HCT116 (cell line): ENCODE measurements at regions not wholly inside any gene's neighbourhood (a gene's known extent, or its start where the extent isn't known, plus 50 kb on each side); places are given as distances from the start of the nearest gene placed in this dataset.

Experiments used
- ATAC-seq: fragments of 200-7000 bp; cut with Tn5 transposase; 2 replicates; pipeline ENCODE4 v1.9.1; 2020; ENCODE audit warnings: mild to moderate bottlenecking, moderate library complexity
- BruUV-seq: library from RNA; stranded (reverse); fragments of 400-500 nt; replicated peaks from 2 replicates; lab custom pipeline; 2021; lab: Mats Ljungman, UMichigan
- CTCF ChIA-PET: fragments of 300-600 bp; sonication (Branson Sonifier 250); formaldehyde crosslinking; loops from one replicate; lab custom pipeline; 2021; ENCODE audit warnings: antibody characterized with exemption; lab: Charles Lee
- POLR2A ChIA-PET: fragments of 300-600, 350-600 bp; sonication (Branson Sonifier 250); formaldehyde crosslinking; loops from one replicate; lab custom pipeline; 2021; ENCODE audit warnings: antibody characterized with exemption; lab: Charles Lee
- RAD21 ChIA-PET, 2 experiments: fragments of 300-600 bp; sonication (Branson Sonifier 250); formaldehyde crosslinking; loops; one replicate each; lab custom pipeline; 2023; ENCODE audit warnings: low total read pairs in 2 of 2; ENCODE audit not compliant: uncharacterized antibody in 2 of 2, unreplicated experiment in 2 of 2, low non-redundant PET in 1 of 2; lab: Charles Lee
- DNase-seq: peaks from one replicate; pipeline ENCODE4 v3.0.0-alpha.2; 2010; ENCODE audit warnings: low read depth, low spot score
- H2AFZ ChIP-seq: fragments of 200-600 bp; shearing (Covaris generic), sonication (generic); 2 replicates; pipeline ENCODE4 v1.6.1; 2017; ENCODE audit warnings: low read depth, mixed run types, mixed read lengths, antibody characterized with exemption, low read length; ENCODE audit not compliant: poor library complexity, severe bottlenecking
- H3K27ac ChIP-seq: 2 replicates; pipeline ENCODE4 v1.5.1; 2012; ENCODE audit warnings: low read depth, low read length
- H3K27me3 ChIP-seq: fragments of 200-600 bp; sonication (generic); 2 replicates; pipeline ENCODE4 v1.6.1; 2016; ENCODE audit warnings: mixed run types, low read length, mixed read lengths; ENCODE audit not compliant: insufficient read depth
- H3K36me3 ChIP-seq, 2 experiments: fragments of 200-500 bp in 1 of 2; fragments of 200-600 bp in 1 of 2; sonication (Bioruptor generic) in 1 of 2; sonication (generic) in 1 of 2; 2 replicates each; pipeline versions ENCODE4 v1.5.1 to v1.6.1; 2014 to 2016; ENCODE audit warnings: low read length in 2 of 2, inconsistent platforms in 1 of 2, mixed read lengths in 1 of 2, mixed run types in 1 of 2; ENCODE audit not compliant: insufficient read depth in 2 of 2, control insufficient read depth in 1 of 2
- H3K4me1 ChIP-seq, 2 experiments: fragments of 200-600 bp in 1 of 2; sonication (generic) in 1 of 2; 2 replicates each; pipeline versions ENCODE4 v1.5.1 to v1.6.1; 2012 to 2017; ENCODE audit warnings: low read length in 2 of 2, inconsistent platforms in 1 of 2, mild to moderate bottlenecking in 1 of 2, mixed read lengths in 1 of 2, mixed run types in 1 of 2, moderate library complexity in 1 of 2; ENCODE audit not compliant: insufficient read depth in 2 of 2, control insufficient read depth in 1 of 2
- H3K4me2 ChIP-seq: fragments of 200-600 bp; sonication (generic); 2 replicates; pipeline ENCODE4 v1.6.1; 2017; ENCODE audit warnings: mixed run types, low read length, mixed read lengths
- H3K4me3 ChIP-seq, 2 experiments: fragments of 200-600 bp in 1 of 2; sonication (generic) in 1 of 2; replicated peaks in 1 of 2; 2 replicates each; pipeline ENCODE4 v1.5.1; 2011 to 2016; ENCODE audit warnings: low read length in 2 of 2, control low read depth in 1 of 2, low read depth in 1 of 2, mild to moderate bottlenecking in 1 of 2, mixed read lengths in 1 of 2, mixed run types in 1 of 2
- H3K79me2 ChIP-seq: fragments of 200-600 bp; sonication (generic); 2 replicates; pipeline ENCODE4 v1.6.1; 2017; ENCODE audit warnings: mild to moderate bottlenecking, mixed run types, low read length, moderate library complexity, mixed read lengths; ENCODE audit not compliant: insufficient read depth
- H3K9ac ChIP-seq: fragments of 200-600 bp; sonication (generic); 2 replicates; pipeline ENCODE4 v1.6.1; 2016; ENCODE audit warnings: low read length, mixed read lengths
- H3K9me2 ChIP-seq: fragments of 200-600 bp; sonication (generic), shearing (Covaris generic); 2 replicates; pipeline ENCODE4 v1.6.1; 2017; ENCODE audit warnings: mixed run types, mild to moderate bottlenecking, moderate library complexity; ENCODE audit not compliant: insufficient read depth
- H3K9me3 ChIP-seq, 2 experiments: fragments of 200-500 bp in 1 of 2; fragments of 200-600 bp in 1 of 2; sonication (Bioruptor generic) in 1 of 2; sonication (generic) in 1 of 2; 2 replicates each; pipeline ENCODE4 v1.6.1; 2014 to 2017; ENCODE audit warnings: low read length in 2 of 2, mixed read lengths in 2 of 2, inconsistent platforms in 1 of 2, low read depth in 1 of 2, mild to moderate bottlenecking in 1 of 2, mixed run types in 1 of 2, moderate library complexity in 1 of 2; ENCODE audit not compliant: control insufficient read depth in 1 of 2, insufficient read depth in 1 of 2
- H4K20me1 ChIP-seq: fragments of 200-600 bp; sonication (generic), shearing (Covaris generic); 2 replicates; pipeline ENCODE4 v1.6.1; 2017; ENCODE audit warnings: mixed run types, mild to moderate bottlenecking, moderate library complexity; ENCODE audit not compliant: insufficient read depth
- CBX3 ChIP-seq: IDR thresholded peaks from 2 replicates; pipeline ENCODE4 v1.6.1; 2012; ENCODE audit warnings: low read depth
- CEBPB ChIP-seq: IDR thresholded peaks from 2 replicates; pipeline ENCODE4 v1.6.1; 2012; ENCODE audit warnings: low read depth
- EGR1 ChIP-seq: IDR thresholded peaks from 2 replicates; pipeline ENCODE4 v1.6.1; 2012; ENCODE audit warnings: low read depth
- ELF1 ChIP-seq: IDR thresholded peaks from 2 replicates; pipeline ENCODE4 v1.6.1; 2012; ENCODE audit warnings: low read depth, borderline replicate concordance
- EZH2 ChIP-seq: fragments of 200-600 bp; sonication (generic); IDR thresholded peaks from 2 replicates; pipeline ENCODE4 v1.6.1; 2017; ENCODE audit warnings: antibody characterized with exemption, mixed run types
- EZH2phosphoT487 ChIP-seq: fragments of 200-600 bp; IDR thresholded peaks from 2 replicates; pipeline ENCODE4 v1.6.1; 2018; ENCODE audit warnings: antibody characterized with exemption, borderline replicate concordance
- POLR2A ChIP-seq: IDR thresholded peaks from 2 replicates; pipeline ENCODE4 v1.7.0; 2011; ENCODE audit warnings: borderline replicate concordance; ENCODE audit not compliant: insufficient read depth, insufficient read length; ENCODE audit errors: extremely low read depth
- POLR2AphosphoS5 ChIP-seq: IDR thresholded peaks from 2 replicates; pipeline ENCODE4 v1.6.1; 2011; ENCODE audit warnings: mild to moderate bottlenecking, low read depth, low read length, moderate library complexity
- SIN3A ChIP-seq: IDR thresholded peaks from 2 replicates; pipeline ENCODE4 v1.6.1; 2012; ENCODE audit warnings: low read depth
- SP1 ChIP-seq: IDR thresholded peaks from 2 replicates; pipeline ENCODE4 v1.6.1; 2012; ENCODE audit warnings: low read depth
- SRF ChIP-seq: IDR thresholded peaks from 2 replicates; pipeline ENCODE4 v1.6.1; 2012; ENCODE audit warnings: low read depth
- TCF7L2 ChIP-seq: IDR thresholded peaks from 2 replicates; pipeline ENCODE4 v1.7.0; 2011; ENCODE audit warnings: borderline replicate concordance, inconsistent platforms; ENCODE audit not compliant: insufficient read depth, insufficient read length; ENCODE audit errors: extremely low read depth
- YY1 ChIP-seq: IDR thresholded peaks from 2 replicates; pipeline ENCODE4 v1.6.1; 2011; ENCODE audit warnings: low read length, low read depth, moderate library complexity, mild to moderate bottlenecking; ENCODE audit not compliant: insufficient replicate concordance; ENCODE audit errors: extremely low read depth
- ZFX ChIP-seq: fragments of 450-650 bp; IDR thresholded peaks from 2 replicates; pipeline ENCODE4 v1.6.1; 2017
- ZNF274 ChIP-seq: fragments of 200-500 bp; sonication (Bioruptor generic); IDR thresholded peaks from 2 replicates; pipeline ENCODE4 v1.6.1; 2014; ENCODE audit warnings: mild to moderate bottlenecking, low read depth, low read length, inconsistent platforms
- intact Hi-C: fragments of 100-400 bp; cut with micrococcal nuclease; formaldehyde crosslinking; loops from 2 replicates; pipeline ENCODE4 v1.10.0; 2022
- TF ChIP-seq, protein P1 (sequence below): IDR thresholded peaks from 2 replicates; pipeline ENCODE4 v1.6.1; 2012
- TF ChIP-seq, protein P2 (sequence below), 3 experiments: fragments of 200-600 bp in 1 of 3; sonication (generic) in 1 of 3; IDR thresholded peaks in 2 of 3; conservative IDR thresholded peaks in 1 of 3; 2 replicates each; pipeline ENCODE4 v1.5.1; 2012 to 2017; ENCODE audit warnings: low read depth in 2 of 3, low read length in 2 of 3, antibody characterized with exemption in 1 of 3, borderline replicate concordance in 1 of 3, control low read depth in 1 of 3, mild to moderate bottlenecking in 1 of 3, mixed read lengths in 1 of 3, mixed run types in 1 of 3, moderate library complexity in 1 of 3; ENCODE audit not compliant: insufficient read depth in 1 of 3
- TF ChIP-seq, protein P3 (sequence below): IDR thresholded peaks from 2 replicates; pipeline ENCODE4 v1.6.1; 2012
- TF ChIP-seq, protein P4 (sequence below): IDR thresholded peaks from 2 replicates; pipeline ENCODE4 v1.6.1; 2012; ENCODE audit warnings: low read depth
- TF ChIP-seq, protein P5 (sequence below): IDR thresholded peaks from 2 replicates; pipeline ENCODE4 v1.6.1; 2011; ENCODE audit warnings: mild to moderate bottlenecking, low read length, moderate library complexity; ENCODE audit not compliant: insufficient replicate concordance; ENCODE audit errors: extremely low read depth

DNA sequence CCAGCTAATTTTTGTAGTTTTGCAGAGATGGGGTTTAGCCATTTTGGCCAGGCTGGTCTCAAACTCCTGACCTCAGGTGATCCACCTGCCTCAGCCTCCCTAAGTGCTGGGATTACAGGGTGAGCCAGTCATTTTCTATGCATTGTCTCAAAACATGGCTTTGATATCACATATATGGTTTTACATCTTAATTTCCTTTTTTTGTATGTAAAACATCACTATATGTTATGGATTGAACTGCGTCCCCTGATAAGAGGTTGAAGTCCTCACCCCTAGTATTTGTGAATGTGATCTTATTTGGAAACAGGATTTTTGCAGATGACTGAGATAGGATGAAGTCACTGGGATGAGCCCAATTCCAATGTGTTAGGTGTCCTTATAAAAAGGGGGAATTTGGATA, 89.8 kb upstream of the MYCN start:
- ChIA-PET POLR2A (no interaction called here), CTCF (no interaction called here), RAD21 (no interaction called here)
- no peak for ATAC-seq
- H3K36me3 ChIP-seq = no peaks in the 10 kb centered on the region
- TF ChIP-seq EZH2 (no peak), CBX3 (no peak), ZNF274 (no peak), ELF1 (no peak), EZH2phosphoT487 (no peak), EGR1 (no peak), ZFX (no peak), POLR2A (no peak), SIN3A (no peak), SRF (no peak), CEBPB (no peak), TCF7L2 (no peak), SP1 (no peak), YY1 (no peak), POLR2AphosphoS5 (no peak)
- TF ChIP-seq, protein P1, sequence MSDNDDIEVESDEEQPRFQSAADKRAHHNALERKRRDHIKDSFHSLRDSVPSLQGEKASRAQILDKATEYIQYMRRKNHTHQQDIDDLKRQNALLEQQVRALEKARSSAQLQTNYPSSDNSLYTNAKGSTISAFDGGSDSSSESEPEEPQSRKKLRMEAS = no peak
- TF ChIP-seq, protein P2, sequence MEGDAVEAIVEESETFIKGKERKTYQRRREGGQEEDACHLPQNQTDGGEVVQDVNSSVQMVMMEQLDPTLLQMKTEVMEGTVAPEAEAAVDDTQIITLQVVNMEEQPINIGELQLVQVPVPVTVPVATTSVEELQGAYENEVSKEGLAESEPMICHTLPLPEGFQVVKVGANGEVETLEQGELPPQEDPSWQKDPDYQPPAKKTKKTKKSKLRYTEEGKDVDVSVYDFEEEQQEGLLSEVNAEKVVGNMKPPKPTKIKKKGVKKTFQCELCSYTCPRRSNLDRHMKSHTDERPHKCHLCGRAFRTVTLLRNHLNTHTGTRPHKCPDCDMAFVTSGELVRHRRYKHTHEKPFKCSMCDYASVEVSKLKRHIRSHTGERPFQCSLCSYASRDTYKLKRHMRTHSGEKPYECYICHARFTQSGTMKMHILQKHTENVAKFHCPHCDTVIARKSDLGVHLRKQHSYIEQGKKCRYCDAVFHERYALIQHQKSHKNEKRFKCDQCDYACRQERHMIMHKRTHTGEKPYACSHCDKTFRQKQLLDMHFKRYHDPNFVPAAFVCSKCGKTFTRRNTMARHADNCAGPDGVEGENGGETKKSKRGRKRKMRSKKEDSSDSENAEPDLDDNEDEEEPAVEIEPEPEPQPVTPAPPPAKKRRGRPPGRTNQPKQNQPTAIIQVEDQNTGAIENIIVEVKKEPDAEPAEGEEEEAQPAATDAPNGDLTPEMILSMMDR (IDR thresholded peaks at IDR 0.05 in 2 of 3, conservative IDR thresholded peaks at IDR 0.05 in 1 of 3; ENCODE audit: borderline replicate concordance in 1 of 3, insufficient read depth in 1 of 3, low read depth in 2 of 3, low read length in 2 of 3) = no peak
- TF ChIP-seq, protein P3, sequence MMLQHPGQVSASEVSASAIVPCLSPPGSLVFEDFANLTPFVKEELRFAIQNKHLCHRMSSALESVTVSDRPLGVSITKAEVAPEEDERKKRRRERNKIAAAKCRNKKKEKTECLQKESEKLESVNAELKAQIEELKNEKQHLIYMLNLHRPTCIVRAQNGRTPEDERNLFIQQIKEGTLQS = no peak
- TF ChIP-seq, protein P4, sequence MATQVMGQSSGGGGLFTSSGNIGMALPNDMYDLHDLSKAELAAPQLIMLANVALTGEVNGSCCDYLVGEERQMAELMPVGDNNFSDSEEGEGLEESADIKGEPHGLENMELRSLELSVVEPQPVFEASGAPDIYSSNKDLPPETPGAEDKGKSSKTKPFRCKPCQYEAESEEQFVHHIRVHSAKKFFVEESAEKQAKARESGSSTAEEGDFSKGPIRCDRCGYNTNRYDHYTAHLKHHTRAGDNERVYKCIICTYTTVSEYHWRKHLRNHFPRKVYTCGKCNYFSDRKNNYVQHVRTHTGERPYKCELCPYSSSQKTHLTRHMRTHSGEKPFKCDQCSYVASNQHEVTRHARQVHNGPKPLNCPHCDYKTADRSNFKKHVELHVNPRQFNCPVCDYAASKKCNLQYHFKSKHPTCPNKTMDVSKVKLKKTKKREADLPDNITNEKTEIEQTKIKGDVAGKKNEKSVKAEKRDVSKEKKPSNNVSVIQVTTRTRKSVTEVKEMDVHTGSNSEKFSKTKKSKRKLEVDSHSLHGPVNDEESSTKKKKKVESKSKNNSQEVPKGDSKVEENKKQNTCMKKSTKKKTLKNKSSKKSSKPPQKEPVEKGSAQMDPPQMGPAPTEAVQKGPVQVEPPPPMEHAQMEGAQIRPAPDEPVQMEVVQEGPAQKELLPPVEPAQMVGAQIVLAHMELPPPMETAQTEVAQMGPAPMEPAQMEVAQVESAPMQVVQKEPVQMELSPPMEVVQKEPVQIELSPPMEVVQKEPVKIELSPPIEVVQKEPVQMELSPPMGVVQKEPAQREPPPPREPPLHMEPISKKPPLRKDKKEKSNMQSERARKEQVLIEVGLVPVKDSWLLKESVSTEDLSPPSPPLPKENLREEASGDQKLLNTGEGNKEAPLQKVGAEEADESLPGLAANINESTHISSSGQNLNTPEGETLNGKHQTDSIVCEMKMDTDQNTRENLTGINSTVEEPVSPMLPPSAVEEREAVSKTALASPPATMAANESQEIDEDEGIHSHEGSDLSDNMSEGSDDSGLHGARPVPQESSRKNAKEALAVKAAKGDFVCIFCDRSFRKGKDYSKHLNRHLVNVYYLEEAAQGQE = no peak
- TF ChIP-seq, protein P5, sequence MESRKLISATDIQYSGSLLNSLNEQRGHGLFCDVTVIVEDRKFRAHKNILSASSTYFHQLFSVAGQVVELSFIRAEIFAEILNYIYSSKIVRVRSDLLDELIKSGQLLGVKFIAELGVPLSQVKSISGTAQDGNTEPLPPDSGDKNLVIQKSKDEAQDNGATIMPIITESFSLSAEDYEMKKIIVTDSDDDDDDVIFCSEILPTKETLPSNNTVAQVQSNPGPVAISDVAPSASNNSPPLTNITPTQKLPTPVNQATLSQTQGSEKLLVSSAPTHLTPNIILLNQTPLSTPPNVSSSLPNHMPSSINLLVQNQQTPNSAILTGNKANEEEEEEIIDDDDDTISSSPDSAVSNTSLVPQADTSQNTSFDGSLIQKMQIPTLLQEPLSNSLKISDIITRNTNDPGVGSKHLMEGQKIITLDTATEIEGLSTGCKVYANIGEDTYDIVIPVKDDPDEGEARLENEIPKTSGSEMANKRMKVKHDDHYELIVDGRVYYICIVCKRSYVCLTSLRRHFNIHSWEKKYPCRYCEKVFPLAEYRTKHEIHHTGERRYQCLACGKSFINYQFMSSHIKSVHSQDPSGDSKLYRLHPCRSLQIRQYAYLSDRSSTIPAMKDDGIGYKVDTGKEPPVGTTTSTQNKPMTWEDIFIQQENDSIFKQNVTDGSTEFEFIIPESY = no peak
- H3K79me2 ChIP-seq = no peaks in the 10 kb centered on the region
- H3K27ac ChIP-seq = no peak overlapping the region
- H3K27me3 ChIP-seq = no peaks in the 10 kb centered on the region
- H4K20me1 ChIP-seq = no peaks in the 10 kb centered on the region
- H3K4me2 ChIP-seq = no peak overlapping the region
- no peaks in the 10 kb centered on the region for H3K9me2 ChIP-seq
- no peak overlapping the region for H3K4me3 ChIP-seq
- no TSS peak for BruUV-seq
- DNase-seq = no peak
- no peak overlapping the region for H3K9ac ChIP-seq
- no peaks in the 10 kb centered on the region for H3K4me1 ChIP-seq
- no peaks in the 10 kb centered on the region for H3K9me3 ChIP-seq
- intact Hi-C loops = no loop called here
- no peak overlapping the region for H2AFZ ChIP-seq
